ENCODE measurements at regions not wholly inside any gene's neighbourhood (a gene's known extent, or its start where the extent isn't known, plus 50 kb on each side); places are given as distances from the start of the nearest gene placed in this dataset.

- no peak for TF ChIP-seq ZNF584 (CRISPR knock-in tag; IDR thresholded peaks at IDR 0.05; ENCODE audit: low read depth)
- TF ChIP-seq, protein P1, sequence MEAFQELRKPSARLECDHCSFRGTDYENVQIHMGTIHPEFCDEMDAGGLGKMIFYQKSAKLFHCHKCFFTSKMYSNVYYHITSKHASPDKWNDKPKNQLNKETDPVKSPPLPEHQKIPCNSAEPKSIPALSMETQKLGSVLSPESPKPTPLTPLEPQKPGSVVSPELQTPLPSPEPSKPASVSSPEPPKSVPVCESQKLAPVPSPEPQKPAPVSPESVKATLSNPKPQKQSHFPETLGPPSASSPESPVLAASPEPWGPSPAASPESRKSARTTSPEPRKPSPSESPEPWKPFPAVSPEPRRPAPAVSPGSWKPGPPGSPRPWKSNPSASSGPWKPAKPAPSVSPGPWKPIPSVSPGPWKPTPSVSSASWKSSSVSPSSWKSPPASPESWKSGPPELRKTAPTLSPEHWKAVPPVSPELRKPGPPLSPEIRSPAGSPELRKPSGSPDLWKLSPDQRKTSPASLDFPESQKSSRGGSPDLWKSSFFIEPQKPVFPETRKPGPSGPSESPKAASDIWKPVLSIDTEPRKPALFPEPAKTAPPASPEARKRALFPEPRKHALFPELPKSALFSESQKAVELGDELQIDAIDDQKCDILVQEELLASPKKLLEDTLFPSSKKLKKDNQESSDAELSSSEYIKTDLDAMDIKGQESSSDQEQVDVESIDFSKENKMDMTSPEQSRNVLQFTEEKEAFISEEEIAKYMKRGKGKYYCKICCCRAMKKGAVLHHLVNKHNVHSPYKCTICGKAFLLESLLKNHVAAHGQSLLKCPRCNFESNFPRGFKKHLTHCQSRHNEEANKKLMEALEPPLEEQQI (IDR thresholded peaks at IDR 0.05) = no peak
Measured at GRCh38 chr2:144329472-144329871, 190.4 kb downstream of the ZEB2 start (continued).

DNA sequence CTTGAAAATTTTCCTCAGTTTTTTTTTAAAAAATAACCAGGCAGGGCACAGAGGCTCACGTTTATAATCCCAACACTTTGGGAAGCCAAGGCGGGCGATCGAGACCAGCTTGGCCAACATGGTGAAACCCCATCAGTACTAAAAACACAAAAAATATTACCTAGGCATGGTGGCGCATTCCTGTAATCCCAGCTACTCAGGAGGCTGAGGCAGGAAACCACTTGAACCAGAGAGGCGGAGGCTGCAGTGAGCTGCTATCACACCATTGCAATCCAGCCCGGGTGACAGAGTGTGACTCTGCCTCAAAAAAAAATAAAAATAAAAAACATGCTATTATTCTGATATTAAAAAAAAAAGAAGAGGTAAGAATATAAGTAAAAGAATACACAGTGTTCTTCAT, 191.0 kb downstream of the ZEB2 start:
- DNase-seq (ENCODE audit: extremely low read depth in 1 of 4, low spot score in 3 of 4) (no peak), FAIRE-seq (no peak), ATAC-seq (no peak)
- 87% methylated on average over 7 of the region's 7 CpGs for WGBS (ENCODE audit: insufficient coverage, low coverage, missing lambda C conversion rate)
- TF ChIP-seq HLTF (IDR thresholded peaks at IDR 0.05) (no peak), RBM14 (IDR thresholded peaks at IDR 0.05; ENCODE audit: borderline replicate concordance, insufficient read depth, low read depth, low read length) (no peak)
- H3K36me3 ChIP-seq (ENCODE audit: control insufficient read depth, insufficient read depth, low read length) = peaks cover 8% of the 10 kb centered on the region; the same call in 2 of the 3 replicates
- no peak overlapping the region for H3K27ac ChIP-seq (ENCODE audit: extremely low read depth, low read depth, low read length)
- no peaks in the 10 kb centered on the region for H3K9me1 ChIP-seq (ENCODE audit: control insufficient read depth, insufficient read depth, low read length)
- in situ Hi-C loops (cut with MboI) (no loop called here), intact Hi-C loops (cut with micrococcal nuclease) (no loop called here)
- peaks cover 9% of the 10 kb centered on the region for H3K9me3 ChIP-seq (replicated peaks; ENCODE audit: control insufficient read depth, insufficient read depth, low read depth, low read length)
- H3K27me3 ChIP-seq (ENCODE audit: control insufficient read depth in 2 of 2, insufficient read depth in 2 of 2, low read length in 2 of 2) = no peaks in the 10 kb centered on the region
- peaks cover 36% of the 10 kb centered on the region for H3K79me2 ChIP-seq (ENCODE audit: control insufficient read depth, insufficient read depth, low read length)
- H2AFZ ChIP-seq (ENCODE audit: low read depth, low read length) = no peak overlapping the region
- H3K4me3 ChIP-seq = no peak overlapping the region
- POLR2A ChIA-PET = interaction anchor here (0.6 kb wide), 1 partner anchor 35 kb away, joined by 3 read pairs; no protein-coding TSS in a partner anchor
- no TSS peak for BruUV-seq (replicated peaks)
- no peak overlapping the region for H3K9ac ChIP-seq (ENCODE audit: insufficient read depth in 1 of 2, low read depth in 2 of 2, low read length in 2 of 2)
- no peaks in the 10 kb centered on the region for H4K20me1 ChIP-seq (replicated peaks; ENCODE audit: control insufficient read depth, insufficient read depth, low read length)
- CTCF ChIA-PET (ENCODE audit: low intra/inter-chr PET ratio) = no interaction called here
- H3K4me2 ChIP-seq (ENCODE audit: insufficient read depth, low read length) = no peak overlapping the region
- H3K4me1 ChIP-seq (replicated peaks in 1 of 2; ENCODE audit: control insufficient read depth in 2 of 2, insufficient read depth in 2 of 2, low read length in 2 of 2) = peaks cover 9% of the 10 kb centered on the region in 2 experiments; a peak in 4 of 5 replicates
